HG02973 (cell line): ENCODE measurements at regions not wholly inside any gene's neighbourhood (a gene's known extent, or its start where the extent isn't known, plus 50 kb on each side); places are given as distances from the start of the nearest gene placed in this dataset.

Experiments
- ATAC-seq: cut with Tn5 transposase; IDR thresholded peaks from one replicate; pipeline ENCODE4 v1.9.1; 2021; ENCODE audit warnings: moderate library complexity; ENCODE audit not compliant: unreplicated experiment

GRCh38 chr1:229991104-229991513 lies 75.9 kb upstream of the GALNT2 start:
- no peak for ATAC-seq

- no peak for ATAC-seq
Observed at GRCh38 chr1:229991724-229992333, 75.2 kb upstream of the GALNT2 start.

GRCh38 chr1:229993060-229993459 lies 74.0 kb upstream of the GALNT2 start:
- no peak for ATAC-seq

GRCh38 chr1:229993894-229994293 lies 73.1 kb upstream of the GALNT2 start:
- ATAC-seq: no peak

- no peak for ATAC-seq
Observed at GRCh38 chr1:229999004-229999670, 67.9 kb upstream of the GALNT2 start.

GRCh38 chr1:230000493-230001184 lies 66.4 kb upstream of the GALNT2 start:
- no peak for ATAC-seq

- no peak for ATAC-seq
Observed at GRCh38 chr1:230002164-230002803, 64.8 kb upstream of the GALNT2 start.

- no peak for ATAC-seq
Observed at GRCh38 chr1:230003409-230003808, 63.6 kb upstream of the GALNT2 start.

GRCh38 chr1:230005040-230005439 lies 62.0 kb upstream of the GALNT2 start:
- no peak for ATAC-seq

GRCh38 chr1:230008721-230009120 lies 58.3 kb upstream of the GALNT2 start:
- ATAC-seq: no peak

- ATAC-seq: no peak
Observed at GRCh38 chr1:230009611-230010313, 57.3 kb upstream of the GALNT2 start.

- no peak for ATAC-seq
Observed at GRCh38 chr1:230010603-230011332, 56.3 kb upstream of the GALNT2 start.

GRCh38 chr1:230011333-230012092 lies 55.5 kb upstream of the GALNT2 start:
- ATAC-seq: no peak

- no peak for ATAC-seq
Observed at GRCh38 chr1:230012093-230012393, 55.0 kb upstream of the GALNT2 start.

GRCh38 chr1:230012741-230013140 lies 54.3 kb upstream of the GALNT2 start:
- ATAC-seq: no peak

- ATAC-seq: no peak
Observed at GRCh38 chr1:230016159-230016558, 50.9 kb upstream of the GALNT2 start.
